ENCODE measurements at regions not wholly inside any gene's neighbourhood (a gene's known extent, or its start where the extent isn't known, plus 50 kb on each side); places are given as distances from the start of the nearest gene placed in this dataset.

- TF ChIP-seq, protein P1, sequence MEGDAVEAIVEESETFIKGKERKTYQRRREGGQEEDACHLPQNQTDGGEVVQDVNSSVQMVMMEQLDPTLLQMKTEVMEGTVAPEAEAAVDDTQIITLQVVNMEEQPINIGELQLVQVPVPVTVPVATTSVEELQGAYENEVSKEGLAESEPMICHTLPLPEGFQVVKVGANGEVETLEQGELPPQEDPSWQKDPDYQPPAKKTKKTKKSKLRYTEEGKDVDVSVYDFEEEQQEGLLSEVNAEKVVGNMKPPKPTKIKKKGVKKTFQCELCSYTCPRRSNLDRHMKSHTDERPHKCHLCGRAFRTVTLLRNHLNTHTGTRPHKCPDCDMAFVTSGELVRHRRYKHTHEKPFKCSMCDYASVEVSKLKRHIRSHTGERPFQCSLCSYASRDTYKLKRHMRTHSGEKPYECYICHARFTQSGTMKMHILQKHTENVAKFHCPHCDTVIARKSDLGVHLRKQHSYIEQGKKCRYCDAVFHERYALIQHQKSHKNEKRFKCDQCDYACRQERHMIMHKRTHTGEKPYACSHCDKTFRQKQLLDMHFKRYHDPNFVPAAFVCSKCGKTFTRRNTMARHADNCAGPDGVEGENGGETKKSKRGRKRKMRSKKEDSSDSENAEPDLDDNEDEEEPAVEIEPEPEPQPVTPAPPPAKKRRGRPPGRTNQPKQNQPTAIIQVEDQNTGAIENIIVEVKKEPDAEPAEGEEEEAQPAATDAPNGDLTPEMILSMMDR (conservative IDR thresholded peaks at IDR 0.05; ENCODE audit: low read length) = no peak
- TF ChIP-seq EZH2phosphoT487 (IDR thresholded peaks at IDR 0.05; ENCODE audit: borderline replicate concordance) = no peak
These were observed 222.3 kb upstream of the S100G start for GRCh38 chrX:16427668-16428067.

All from Loucy (cell line).